T-helper 1 cell treated with Interleukin-12 subunit alpha and Interleukin-12 subunit beta and Interleukin-4 antibody, amounts not matched to agents 30 μg/mL and 1 μg/mL, for 36 hours (primary cell): ENCODE measurements at regions not wholly inside any gene's neighbourhood (a gene's known extent, or its start where the extent isn't known, plus 50 kb on each side); places are given as distances from the start of the nearest gene placed in this dataset.

Experiments
- H3K27ac Mint-ChIP-seq: one replicate; pipeline ENCODE4 v1.8.0; 2021; ENCODE audit warnings: mild to moderate bottlenecking, mixed read lengths
- H3K27me3 Mint-ChIP-seq: one replicate; pipeline ENCODE4 v1.8.0; 2021; ENCODE audit warnings: low read depth, mixed read lengths
- H3K36me3 Mint-ChIP-seq: one replicate; pipeline ENCODE4 v1.8.0; 2021; ENCODE audit warnings: low read depth, mixed read lengths
- H3K4me1 Mint-ChIP-seq: one replicate; pipeline ENCODE4 v1.8.0; 2021; ENCODE audit warnings: low read depth, mixed read lengths
- H3K4me3 Mint-ChIP-seq: one replicate; pipeline ENCODE4 v1.8.0; 2021; ENCODE audit warnings: mild to moderate bottlenecking, moderate library complexity, mixed read lengths
- H3K9me3 Mint-ChIP-seq: one replicate; pipeline ENCODE4 v1.8.0; 2021; ENCODE audit warnings: mixed read lengths

DNA sequence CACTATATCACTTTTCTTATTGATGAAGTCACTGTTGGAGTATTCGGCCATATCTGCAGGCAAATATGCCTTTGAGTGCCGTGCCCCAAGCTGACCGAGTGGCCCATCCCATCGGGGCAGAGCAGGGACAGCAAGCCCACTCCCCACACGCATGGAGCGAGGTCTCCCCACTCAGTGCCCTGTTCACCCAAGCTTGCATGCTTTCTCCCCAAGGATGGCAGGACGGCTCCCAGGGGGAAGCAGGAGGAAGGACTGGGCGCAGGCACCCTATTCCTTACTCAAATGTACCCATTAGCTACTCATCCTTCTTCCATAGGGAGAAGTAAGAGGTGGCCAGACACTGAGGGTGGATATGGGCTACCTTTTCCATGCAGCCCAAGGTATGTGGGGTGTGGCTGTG, 309.0 kb downstream of the IRX1 start:
- no peaks in the 10 kb centered on the region for H3K27me3 Mint-ChIP-seq
- no peak overlapping the region for H3K27ac Mint-ChIP-seq
- no peak overlapping the region for H3K4me3 Mint-ChIP-seq
- H3K4me1 Mint-ChIP-seq: no peaks in the 10 kb centered on the region
- no peaks in the 10 kb centered on the region for H3K36me3 Mint-ChIP-seq
- peaks cover 12% of the 10 kb centered on the region for H3K9me3 Mint-ChIP-seq

DNA sequence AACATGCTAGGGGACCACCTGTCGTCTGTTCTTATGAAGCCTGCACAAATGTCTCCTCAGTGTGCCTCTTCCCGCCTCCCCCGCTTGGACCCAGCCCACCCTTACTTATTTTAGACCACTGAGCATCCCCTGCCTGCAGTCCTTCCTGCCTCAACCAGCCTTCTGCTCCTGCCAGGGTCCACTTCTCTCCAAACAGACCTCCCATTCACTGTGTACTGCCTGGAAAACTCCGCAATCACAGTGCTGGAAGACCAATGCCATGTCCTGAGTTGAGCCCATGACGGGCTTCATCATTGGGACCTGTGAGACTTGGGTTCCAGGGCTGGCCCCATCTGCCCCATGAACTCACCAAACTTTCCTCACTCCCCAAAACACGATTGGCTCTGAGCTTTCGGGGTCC, 309.4 kb downstream of the IRX1 start:
- H3K27ac Mint-ChIP-seq: no peak overlapping the region
- no peaks in the 10 kb centered on the region for H3K27me3 Mint-ChIP-seq
- H3K4me3 Mint-ChIP-seq: no peak overlapping the region
- H3K9me3 Mint-ChIP-seq: peaks cover 12% of the 10 kb centered on the region
- H3K4me1 Mint-ChIP-seq: no peaks in the 10 kb centered on the region
- no peaks in the 10 kb centered on the region for H3K36me3 Mint-ChIP-seq

DNA sequence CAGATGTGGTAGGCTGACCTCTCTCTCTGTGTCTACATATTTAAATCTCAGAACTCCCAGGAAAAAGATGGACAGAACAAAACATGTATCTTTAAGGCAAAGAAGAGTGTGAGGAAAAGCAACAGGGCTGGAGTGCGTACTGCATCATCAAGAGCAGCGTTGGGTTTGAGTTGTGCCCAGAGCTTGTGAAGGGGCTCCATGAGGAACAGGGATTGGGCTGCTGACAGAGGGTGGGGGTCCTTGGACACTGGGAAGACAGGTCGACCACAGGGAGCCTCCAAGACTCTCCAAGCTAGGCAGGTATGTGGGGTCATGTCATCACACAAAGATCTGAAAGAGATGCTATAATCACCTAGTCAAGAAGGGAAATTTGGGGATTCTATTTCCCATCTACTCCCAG, 309.9 kb downstream of the IRX1 start:
- Mint-ChIP-seq H3K9me3 (peaks cover 12% of the 10 kb centered on the region), H3K4me3 (no peak overlapping the region)

DNA sequence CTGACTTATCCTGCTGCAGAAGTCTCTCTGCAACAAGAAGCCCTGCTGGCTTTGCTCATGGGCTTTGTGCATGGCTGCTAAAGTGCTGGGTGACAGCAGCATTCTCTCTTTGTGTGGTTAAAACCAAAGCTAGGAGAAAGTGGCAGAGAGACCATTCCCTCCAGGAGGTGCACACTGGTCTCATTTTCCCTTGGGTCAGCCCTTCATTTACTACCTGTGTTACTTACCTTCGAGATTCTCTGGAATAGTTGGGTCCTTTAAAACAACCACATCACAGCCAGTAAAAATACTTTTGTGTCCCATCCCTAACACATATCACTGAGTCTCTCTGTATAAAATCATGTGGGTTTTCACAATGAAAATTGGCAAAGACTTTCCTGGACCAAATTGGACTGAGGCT, 315.5 kb downstream of the IRX1 start:
- H3K36me3 Mint-ChIP-seq: no peaks in the 10 kb centered on the region

More for the DNA sequence above, 309.9 kb downstream of the IRX1 start:
- Mint-ChIP-seq H3K36me3 (no peaks in the 10 kb centered on the region), H3K4me1 (no peaks in the 10 kb centered on the region), H3K27ac (no peak overlapping the region), H3K27me3 (no peaks in the 10 kb centered on the region)

DNA sequence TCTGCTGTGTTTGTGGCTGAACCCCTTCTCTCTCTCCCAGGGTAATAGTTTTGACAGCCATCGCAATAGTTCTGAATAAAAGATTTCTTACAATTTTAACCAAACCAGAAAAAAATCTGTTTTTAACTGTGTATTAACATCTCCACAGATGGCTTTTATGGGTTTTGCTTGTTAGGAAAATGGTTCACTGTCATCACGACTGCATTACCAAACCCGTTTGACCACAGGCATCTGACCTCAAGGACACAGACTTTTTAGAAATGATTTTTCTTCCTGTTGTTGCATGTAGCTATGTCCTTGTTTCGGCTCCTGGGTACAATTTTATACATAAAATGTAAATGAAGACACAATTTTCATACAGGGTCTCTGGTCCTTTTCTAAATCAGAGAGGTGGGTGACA, 316.1 kb downstream of the IRX1 start:
- Mint-ChIP-seq H3K27ac (no peak overlapping the region), H3K4me1 (no peaks in the 10 kb centered on the region), H3K9me3 (peaks cover 4% of the 10 kb centered on the region), H3K27me3 (no peaks in the 10 kb centered on the region), H3K36me3 (no peaks in the 10 kb centered on the region), H3K4me3 (no peak overlapping the region)

More for the DNA sequence above, 315.5 kb downstream of the IRX1 start:
- no peak overlapping the region for H3K4me3 Mint-ChIP-seq
- no peaks in the 10 kb centered on the region for H3K9me3 Mint-ChIP-seq
- no peaks in the 10 kb centered on the region for H3K4me1 Mint-ChIP-seq
- no peak overlapping the region for H3K27ac Mint-ChIP-seq
- no peaks in the 10 kb centered on the region for H3K27me3 Mint-ChIP-seq

DNA sequence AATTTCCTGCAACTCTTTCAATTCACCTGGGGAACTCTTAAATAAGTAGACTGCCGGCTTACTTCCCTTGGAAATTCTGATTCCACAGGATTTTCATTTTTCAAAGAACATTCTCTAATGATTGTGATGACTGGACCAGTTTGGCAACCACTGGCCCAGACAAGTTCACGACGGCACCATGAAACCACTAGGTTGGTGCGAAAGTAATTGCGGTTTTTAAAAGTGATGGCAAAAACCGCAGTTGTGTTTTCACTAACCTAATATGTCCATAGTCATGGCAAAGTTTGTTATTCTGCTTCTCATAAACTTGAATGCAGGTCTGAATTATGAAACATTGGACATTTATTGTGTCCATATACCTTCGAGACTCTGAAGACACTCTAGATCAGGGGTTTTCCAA, 317.2 kb downstream of the IRX1 start:
- H3K27ac Mint-ChIP-seq: no peak overlapping the region
- no peaks in the 10 kb centered on the region for H3K36me3 Mint-ChIP-seq
- H3K4me3 Mint-ChIP-seq: no peak overlapping the region
- no peaks in the 10 kb centered on the region for H3K27me3 Mint-ChIP-seq
- no peaks in the 10 kb centered on the region for H3K4me1 Mint-ChIP-seq
- H3K9me3 Mint-ChIP-seq: peaks cover 12% of the 10 kb centered on the region

DNA sequence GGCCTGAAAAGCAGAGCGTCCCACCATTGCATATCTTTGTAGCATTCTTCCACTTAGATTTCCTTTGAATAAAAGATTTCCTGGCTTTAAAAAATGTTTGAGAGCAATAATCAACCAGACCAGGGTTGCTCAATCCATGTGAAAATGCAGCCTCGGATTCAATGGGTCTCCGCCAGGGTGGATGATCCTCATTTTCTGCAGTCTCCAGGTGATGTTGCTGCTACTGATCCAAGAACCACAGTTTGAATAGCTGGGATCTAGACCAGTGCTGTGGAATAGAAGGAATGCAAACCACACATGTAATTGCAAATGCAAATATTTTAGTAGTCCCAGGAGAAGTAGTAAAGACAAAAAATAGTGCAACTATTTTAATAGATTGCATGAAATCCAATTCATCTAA, 317.6 kb downstream of the IRX1 start:
- no peak overlapping the region for H3K4me3 Mint-ChIP-seq
- peaks cover 12% of the 10 kb centered on the region for H3K9me3 Mint-ChIP-seq
- H3K4me1 Mint-ChIP-seq: no peaks in the 10 kb centered on the region
- H3K27ac Mint-ChIP-seq: no peak overlapping the region
- no peaks in the 10 kb centered on the region for H3K27me3 Mint-ChIP-seq
- no peaks in the 10 kb centered on the region for H3K36me3 Mint-ChIP-seq

DNA sequence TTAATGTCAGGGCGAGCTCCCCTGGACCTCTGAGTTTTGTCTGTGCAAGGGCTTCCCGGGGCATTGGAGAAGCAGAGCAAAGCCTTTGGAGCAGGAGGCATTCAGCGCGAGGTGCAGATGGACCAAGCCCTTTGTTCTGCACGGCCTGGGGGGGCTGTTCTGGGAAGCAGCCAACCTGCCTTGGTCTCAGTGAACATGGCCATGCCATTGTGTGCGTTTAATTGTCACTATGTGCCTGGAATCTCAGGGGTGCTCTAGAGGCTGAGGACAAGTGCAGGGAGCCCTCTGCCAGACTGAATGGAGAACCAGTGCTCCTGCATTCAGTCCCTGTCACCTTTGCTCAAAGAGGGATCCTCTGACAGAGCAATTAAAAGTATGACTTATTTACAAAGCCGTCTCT, 329.4 kb downstream of the IRX1 start:
- Mint-ChIP-seq H3K9me3 (peaks cover 23% of the 10 kb centered on the region), H3K27me3 (no peaks in the 10 kb centered on the region), H3K4me1 (no peaks in the 10 kb centered on the region), H3K27ac (no peak overlapping the region), H3K4me3 (no peak overlapping the region), H3K36me3 (no peaks in the 10 kb centered on the region)

DNA sequence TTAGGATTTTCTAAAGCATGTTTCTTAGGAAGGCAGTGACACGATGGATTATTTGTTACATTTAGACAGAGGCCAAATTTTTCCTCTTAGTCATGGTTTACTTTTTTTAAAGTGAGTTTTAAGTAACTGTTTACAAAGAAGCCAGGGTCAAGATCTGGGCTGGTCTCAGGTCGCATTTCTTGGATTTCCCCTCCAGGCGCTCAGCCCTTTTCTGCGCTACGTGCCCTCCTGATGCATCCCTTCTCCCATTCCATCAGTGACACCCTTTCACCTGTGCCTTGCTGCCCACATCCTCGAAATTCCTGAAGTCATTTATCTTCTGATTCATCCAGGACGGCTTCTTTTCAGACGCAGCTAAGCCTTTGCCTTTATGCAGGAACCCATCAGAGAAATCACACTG, 330.3 kb downstream of the IRX1 start:
- Mint-ChIP-seq H3K4me3 (no peak overlapping the region), H3K27me3 (no peaks in the 10 kb centered on the region), H3K4me1 (no peaks in the 10 kb centered on the region), H3K27ac (no peak overlapping the region), H3K36me3 (no peaks in the 10 kb centered on the region), H3K9me3 (peaks cover 23% of the 10 kb centered on the region)

DNA sequence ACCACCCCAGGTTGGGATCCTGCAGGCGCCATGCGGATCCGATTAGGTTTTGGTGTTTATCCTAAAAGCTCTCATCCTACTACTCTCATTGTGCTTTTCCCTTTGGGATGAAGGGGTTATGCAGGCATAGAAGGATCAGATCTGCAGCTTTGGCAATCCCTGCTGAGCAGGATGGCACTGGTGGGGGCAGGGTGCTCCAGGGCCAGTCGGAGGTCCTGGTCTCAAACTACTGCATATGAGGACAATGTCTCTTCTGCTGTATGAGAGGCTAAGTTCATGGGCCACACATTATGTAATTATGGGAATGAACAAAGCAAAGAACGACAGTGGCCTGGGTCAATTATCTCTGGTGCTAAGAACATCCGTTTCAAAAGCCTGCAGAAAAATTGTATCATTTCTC, 334.2 kb downstream of the IRX1 start:
- no peak overlapping the region for H3K27ac Mint-ChIP-seq
- H3K27me3 Mint-ChIP-seq: no peaks in the 10 kb centered on the region
- no peaks in the 10 kb centered on the region for H3K4me1 Mint-ChIP-seq
- H3K36me3 Mint-ChIP-seq: no peaks in the 10 kb centered on the region
- no peak overlapping the region for H3K4me3 Mint-ChIP-seq
- peaks cover 24% of the 10 kb centered on the region for H3K9me3 Mint-ChIP-seq

DNA sequence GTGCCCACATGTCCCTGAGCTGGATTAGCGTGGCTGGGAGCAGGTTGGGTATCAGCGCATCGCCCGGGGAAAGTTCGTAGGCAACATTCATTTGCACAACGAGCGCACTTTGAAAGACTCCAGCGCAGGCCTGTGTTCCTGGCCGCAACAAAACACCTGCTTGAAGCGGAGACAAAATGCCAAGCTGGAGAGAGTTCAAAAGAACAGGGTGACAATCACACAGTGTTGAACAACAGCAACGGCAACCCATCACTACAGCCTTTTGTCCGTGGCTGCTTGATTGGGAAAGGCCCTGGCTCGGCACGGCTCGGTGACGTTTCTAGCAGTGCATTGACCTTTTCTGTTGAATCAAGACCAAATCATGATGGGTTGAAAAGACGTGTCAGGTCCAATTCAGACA, 336.3 kb downstream of the IRX1 start:
- Mint-ChIP-seq H3K36me3 (no peaks in the 10 kb centered on the region), H3K27ac (no peak overlapping the region), H3K9me3 (peaks cover 24% of the 10 kb centered on the region), H3K4me3 (no peak overlapping the region), H3K27me3 (no peaks in the 10 kb centered on the region), H3K4me1 (no peaks in the 10 kb centered on the region)

DNA sequence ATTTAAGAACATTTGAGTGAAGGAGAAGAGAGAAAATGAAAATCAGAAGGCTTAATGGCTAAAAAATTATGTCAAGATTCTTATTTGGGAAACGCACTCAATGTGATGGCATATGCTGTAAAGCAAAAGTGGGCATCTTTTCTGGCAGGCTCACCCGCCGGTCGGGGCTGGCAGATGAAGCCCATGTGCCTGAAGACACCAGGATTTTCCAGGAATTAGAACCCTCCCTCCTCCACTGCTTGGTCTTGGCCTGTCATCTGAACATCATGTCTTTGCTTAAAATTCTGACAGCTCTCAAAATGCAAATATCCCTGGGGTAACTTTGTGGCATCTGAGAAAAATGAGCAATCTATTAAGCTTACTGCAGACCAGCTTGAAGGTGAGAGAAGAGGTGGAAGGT, 337.9 kb downstream of the IRX1 start:
- H3K27ac Mint-ChIP-seq: no peak overlapping the region
- H3K4me1 Mint-ChIP-seq: no peaks in the 10 kb centered on the region
- no peaks in the 10 kb centered on the region for H3K36me3 Mint-ChIP-seq
- no peaks in the 10 kb centered on the region for H3K27me3 Mint-ChIP-seq
- H3K9me3 Mint-ChIP-seq: peaks cover 14% of the 10 kb centered on the region
- no peak overlapping the region for H3K4me3 Mint-ChIP-seq

DNA sequence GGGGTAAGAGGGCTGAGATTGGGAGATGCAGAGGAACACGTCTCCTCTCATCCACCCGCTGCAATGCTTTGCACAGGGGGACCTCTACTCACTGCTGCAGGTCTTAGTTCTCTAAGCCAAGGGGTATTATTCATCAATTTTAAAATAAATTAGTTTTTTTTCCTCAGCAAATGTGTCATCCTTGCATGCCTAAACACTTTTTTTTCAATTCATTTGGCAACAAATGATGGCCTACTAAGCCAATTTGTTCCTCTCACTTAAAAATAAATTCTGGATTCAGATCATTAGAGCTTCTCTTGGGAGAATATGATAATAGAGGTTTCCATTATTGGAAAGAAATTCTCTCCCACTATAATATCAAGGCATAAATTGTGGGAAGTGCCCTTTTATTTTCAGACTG, 338.3 kb downstream of the IRX1 start:
- peaks cover 9% of the 10 kb centered on the region for H3K9me3 Mint-ChIP-seq
- H3K27me3 Mint-ChIP-seq: no peaks in the 10 kb centered on the region

DNA sequence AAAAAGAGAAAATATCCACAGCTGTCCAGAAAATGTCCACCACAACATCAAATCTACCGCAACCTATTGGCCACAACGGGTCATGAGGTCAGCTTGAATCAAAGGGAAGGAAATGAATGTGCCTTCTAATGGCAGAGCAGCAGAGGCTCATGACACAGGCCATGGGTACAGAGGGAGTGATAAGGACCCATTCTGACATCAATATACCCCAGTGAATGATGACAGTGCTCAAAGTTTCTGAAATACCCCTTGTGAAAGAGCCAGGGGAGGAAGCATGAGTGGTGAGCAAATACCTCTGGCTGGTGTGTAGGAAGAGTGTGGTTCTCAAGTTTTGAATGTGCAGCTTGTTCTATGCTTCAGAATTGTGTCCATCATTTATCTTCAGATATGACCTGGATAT, 348.2 kb downstream of the IRX1 start:
- H3K4me1 Mint-ChIP-seq: no peaks in the 10 kb centered on the region
- no peaks in the 10 kb centered on the region for H3K36me3 Mint-ChIP-seq
- no peaks in the 10 kb centered on the region for H3K27me3 Mint-ChIP-seq
- H3K9me3 Mint-ChIP-seq: peaks cover 16% of the 10 kb centered on the region
- no peak overlapping the region for H3K4me3 Mint-ChIP-seq
- H3K27ac Mint-ChIP-seq: no peak overlapping the region

More for the DNA sequence above, 338.3 kb downstream of the IRX1 start:
- H3K27ac Mint-ChIP-seq: no peak overlapping the region
- H3K36me3 Mint-ChIP-seq: no peaks in the 10 kb centered on the region
- H3K4me1 Mint-ChIP-seq: no peaks in the 10 kb centered on the region
- H3K4me3 Mint-ChIP-seq: no peak overlapping the region

DNA sequence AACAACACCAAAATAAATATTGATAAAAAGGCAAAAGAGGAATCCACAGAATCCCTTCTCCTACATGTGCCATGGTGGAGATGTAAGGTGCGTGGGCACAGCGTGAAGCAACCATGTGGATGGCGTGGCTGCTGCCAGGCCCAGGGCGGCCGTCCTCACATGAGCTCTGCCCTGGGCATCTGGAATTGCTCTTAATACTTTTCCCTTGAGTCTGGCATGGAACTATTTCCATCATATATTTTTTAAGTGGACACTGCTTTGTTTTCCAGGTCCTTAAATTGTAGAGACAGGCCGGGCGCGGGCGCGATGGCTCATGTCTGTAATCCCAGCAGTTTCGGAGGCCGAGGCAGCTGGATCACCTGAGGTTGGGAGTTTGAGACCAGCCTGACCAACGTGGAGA, 349.3 kb downstream of the IRX1 start:
- Mint-ChIP-seq H3K4me1 (no peaks in the 10 kb centered on the region), H3K9me3 (peaks cover 21% of the 10 kb centered on the region), H3K4me3 (no peak overlapping the region), H3K36me3 (no peaks in the 10 kb centered on the region), H3K27me3 (no peaks in the 10 kb centered on the region), H3K27ac (no peak overlapping the region)

DNA sequence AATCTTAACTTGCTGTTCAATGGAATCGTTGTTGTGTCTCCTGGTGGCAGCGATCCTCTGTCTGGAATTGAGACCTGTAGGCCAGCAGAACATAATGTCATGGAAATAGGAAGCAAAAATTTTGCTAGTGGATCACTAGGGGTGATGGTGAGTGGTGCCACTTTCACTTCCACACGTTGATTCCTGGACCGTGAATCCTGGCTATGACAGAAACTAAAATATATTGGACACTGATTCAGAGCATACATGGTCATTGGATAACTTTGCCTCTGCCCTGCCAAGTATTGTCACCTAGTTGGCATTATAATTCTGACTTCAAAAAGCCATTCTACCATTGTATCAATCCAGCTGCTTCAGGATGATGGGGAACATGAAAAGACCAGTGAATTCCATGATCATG, 353.2 kb downstream of the IRX1 start:
- H3K27me3 Mint-ChIP-seq: no peaks in the 10 kb centered on the region
- H3K9me3 Mint-ChIP-seq: peaks cover 17% of the 10 kb centered on the region
- no peak overlapping the region for H3K27ac Mint-ChIP-seq
- H3K36me3 Mint-ChIP-seq: no peaks in the 10 kb centered on the region
- H3K4me1 Mint-ChIP-seq: no peaks in the 10 kb centered on the region
- no peak overlapping the region for H3K4me3 Mint-ChIP-seq
